ENCODE measurements at regions not wholly inside any gene's neighbourhood (a gene's known extent, or its start where the extent isn't known, plus 50 kb on each side); places are given as distances from the start of the nearest gene placed in this dataset.

DNA sequence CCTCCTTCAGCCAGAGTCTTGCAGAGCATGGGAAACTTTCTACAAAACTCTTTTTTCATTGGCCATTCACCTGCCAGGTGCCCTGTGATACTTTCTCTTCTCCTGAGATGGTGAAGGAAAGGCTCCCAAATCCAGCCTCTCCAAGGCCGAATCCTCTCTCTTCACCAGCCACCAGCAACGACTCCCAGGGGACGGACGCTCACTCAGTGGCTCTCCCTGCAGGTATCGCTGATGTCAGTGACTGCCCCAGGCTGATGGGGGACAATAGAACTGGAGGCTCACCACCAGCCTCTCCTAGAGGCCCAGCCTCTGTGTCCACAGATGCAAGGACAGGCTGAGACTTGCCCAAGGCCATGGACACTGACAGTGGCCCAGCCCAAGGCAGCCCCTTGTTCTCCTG is 204.1 kb downstream of the BCL11B start:
- DNase-seq (ENCODE audit: low spot score) = no peak
- no peak for TF ChIP-seq CTCF (IDR thresholded peaks at IDR 0.05)
- no peak for ATAC-seq (ENCODE audit: low FRiP score)

DNA sequence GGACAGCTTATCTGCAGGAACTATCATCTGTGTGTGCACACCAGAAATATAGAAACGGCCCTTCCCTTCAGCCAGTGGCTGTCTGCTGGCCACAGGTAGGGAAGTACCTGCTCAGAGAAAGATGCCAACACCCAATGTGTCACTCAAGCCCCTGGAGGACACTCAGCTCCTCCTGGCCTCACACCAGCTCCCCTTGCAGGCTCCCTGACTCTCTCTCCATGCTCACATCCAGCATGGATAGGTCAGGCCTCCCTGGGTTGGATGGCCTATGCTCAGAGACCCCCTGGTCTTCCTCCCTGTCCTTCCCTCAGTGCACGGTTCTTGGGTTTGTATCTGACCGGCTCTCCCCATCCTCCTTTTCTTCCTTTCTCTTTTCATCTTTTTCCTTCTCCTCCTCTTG is 202.1 kb downstream of the BCL11B start:
- ATAC-seq (ENCODE audit: low FRiP score) = no peak
- no peak for DNase-seq (ENCODE audit: low spot score)
- no peak for TF ChIP-seq CTCF (IDR thresholded peaks at IDR 0.05)

GRCh38 chr14:99072433-99072832 is 199.6 kb downstream of the BCL11B start:
- ATAC-seq (ENCODE audit: low FRiP score) (no peak), DNase-seq (ENCODE audit: low spot score) (no peak)
- no peak for TF ChIP-seq CTCF (IDR thresholded peaks at IDR 0.05)

- DNase-seq (ENCODE audit: low spot score) (no peak), ATAC-seq (ENCODE audit: low FRiP score) (no peak)
- TF ChIP-seq CTCF (IDR thresholded peaks at IDR 0.05) = no peak
Measured at GRCh38 chr14:99072956-99073355, 199.0 kb downstream of the BCL11B start.

DNA sequence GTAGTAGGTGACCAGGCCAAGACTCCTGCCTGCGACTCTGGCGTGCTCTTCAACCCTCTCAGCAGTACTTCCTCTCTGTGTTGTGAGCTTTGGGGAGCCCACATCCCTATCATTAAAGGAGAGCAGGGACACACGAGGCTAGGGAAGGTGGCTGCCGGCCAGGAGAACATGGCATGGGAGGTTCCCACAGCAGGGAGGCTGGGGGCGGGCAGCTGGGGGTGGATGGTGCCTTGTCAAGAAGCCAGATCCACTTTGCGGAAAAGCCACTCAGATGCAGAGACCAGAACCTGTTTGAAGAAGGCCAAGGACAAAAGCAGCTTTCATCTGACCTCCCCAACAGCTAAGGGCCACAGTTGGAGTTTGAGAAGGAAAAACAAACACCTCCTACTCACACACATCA is 198.6 kb downstream of the BCL11B start:
- no peak for ATAC-seq (ENCODE audit: low FRiP score)
- TF ChIP-seq CTCF (IDR thresholded peaks at IDR 0.05) = no peak
- DNase-seq (ENCODE audit: low spot score) = no peak

DNA sequence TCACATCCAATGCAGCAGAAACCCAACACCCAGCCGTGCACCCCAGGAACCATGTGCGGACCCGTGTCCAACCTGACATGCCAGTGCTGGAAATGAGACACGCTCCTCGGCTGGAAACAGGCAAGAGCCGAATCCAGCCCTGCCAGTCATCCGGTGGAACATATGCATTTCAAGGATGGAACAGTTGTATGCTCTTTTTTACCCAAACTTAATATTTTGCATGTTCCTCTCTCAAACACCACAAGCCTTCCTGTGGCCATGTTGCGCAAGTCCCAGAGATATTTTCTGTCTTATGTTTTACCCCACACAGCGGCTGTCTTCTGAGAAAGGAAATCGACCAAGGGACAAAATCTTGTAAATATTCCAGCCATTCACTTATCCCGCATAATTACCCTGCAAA is 196.9 kb downstream of the BCL11B start:
- DNase-seq (ENCODE audit: low spot score) (no peak), ATAC-seq (ENCODE audit: low FRiP score) (no peak)
- TF ChIP-seq CTCF (IDR thresholded peaks at IDR 0.05) = no peak

DNA sequence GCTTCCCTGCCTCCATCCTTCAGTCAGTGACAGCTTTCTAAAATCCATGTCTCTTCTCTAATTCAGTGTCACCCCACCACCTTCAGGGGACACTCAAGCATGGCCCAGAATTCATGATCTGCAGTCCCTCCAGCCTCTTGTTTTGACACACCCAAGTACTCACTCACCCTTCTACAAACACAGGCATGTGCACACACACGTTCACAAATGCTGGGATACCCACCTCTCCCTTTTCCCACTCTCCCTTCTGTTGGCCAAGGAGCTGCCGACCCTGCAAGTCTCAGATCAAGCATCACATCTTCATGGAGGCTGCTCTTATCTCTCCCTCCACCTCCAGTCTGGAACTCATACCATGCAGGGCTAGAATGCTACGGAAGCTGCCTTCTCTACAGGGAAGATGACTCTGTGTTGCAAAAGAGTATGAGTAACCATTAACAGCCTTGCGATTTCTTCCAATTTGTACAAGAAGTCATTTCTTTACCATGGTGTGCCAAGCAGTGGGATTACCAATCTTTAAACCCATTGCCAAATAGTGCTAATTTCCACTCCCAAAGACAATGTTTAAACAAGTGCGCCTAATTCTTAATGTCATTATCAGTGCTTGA is 196.1 kb downstream of the BCL11B start:
- ATAC-seq (ENCODE audit: low FRiP score) (no peak), DNase-seq (ENCODE audit: low spot score) (no peak)
- TF ChIP-seq CTCF (IDR thresholded peaks at IDR 0.05) = no peak

All from omental fat pad (tissue), 3 donors.